IPS-20b (cell line): ENCODE measurements at regions not wholly inside any gene's neighbourhood (a gene's known extent, or its start where the extent isn't known, plus 50 kb on each side); places are given as distances from the start of the nearest gene placed in this dataset.

Source experiments
- H3K27ac ChIP-seq: one replicate; pipeline ENCODE4 v1.5.1; 2013; ENCODE audit warnings: low read length
- H3K27me3 ChIP-seq: 2 replicates; pipeline ENCODE4 v1.6.1; 2013; ENCODE audit warnings: mild to moderate bottlenecking, low read length, inconsistent platforms; ENCODE audit not compliant: insufficient read depth
- H3K36me3 ChIP-seq: 2 replicates; pipeline ENCODE4 v1.6.1; 2013; ENCODE audit warnings: low read depth, mild to moderate bottlenecking, inconsistent platforms, low read length, moderate library complexity; ENCODE audit not compliant: insufficient read depth
- H3K4me1 ChIP-seq: 2 replicates; pipeline ENCODE4 v1.6.1; 2013; ENCODE audit warnings: mild to moderate bottlenecking, control low read depth, inconsistent platforms, low read length, moderate library complexity; ENCODE audit not compliant: insufficient read depth
- H3K4me3 ChIP-seq: 2 replicates; pipeline ENCODE4 v1.5.1; 2013; ENCODE audit warnings: mild to moderate bottlenecking, low read length, inconsistent platforms
- H3K9ac ChIP-seq: 2 replicates; pipeline ENCODE4 v1.6.1; 2013; ENCODE audit warnings: low read depth, mild to moderate bottlenecking, inconsistent platforms, low read length, moderate library complexity
- H3K9me3 ChIP-seq: 2 replicates; pipeline ENCODE4 v1.6.1; 2013; ENCODE audit warnings: mild to moderate bottlenecking, low read depth, low read length, inconsistent platforms; ENCODE audit not compliant: insufficient read depth

GRCh38 chr2:149984311-149984710 is 396.7 kb upstream of the MMADHC start:
- Histone ChIP-seq H3K9ac (no peak overlapping the region), H3K9me3 (no peaks in the 10 kb centered on the region), H3K27ac (no peak overlapping the region), H3K4me3 (no peak overlapping the region), H3K27me3 (no peaks in the 10 kb centered on the region), H3K4me1 (no peaks in the 10 kb centered on the region), H3K36me3 (no peaks in the 10 kb centered on the region)

- H3K4me1 ChIP-seq = no peaks in the 10 kb centered on the region
- no peak overlapping the region for H3K4me3 ChIP-seq
- H3K9ac ChIP-seq = no peak overlapping the region
- no peaks in the 10 kb centered on the region for H3K36me3 ChIP-seq
- no peaks in the 10 kb centered on the region for H3K27me3 ChIP-seq
- no peak overlapping the region for H3K27ac ChIP-seq
- no peaks in the 10 kb centered on the region for H3K9me3 ChIP-seq
Observed at GRCh38 chr2:149972066-149972465, 384.5 kb upstream of the MMADHC start.

GRCh38 chr2:149954981-149955600 is 367.5 kb upstream of the MMADHC start:
- H3K9ac ChIP-seq = no peak overlapping the region
- no peaks in the 10 kb centered on the region for H3K36me3 ChIP-seq
- no peaks in the 10 kb centered on the region for H3K9me3 ChIP-seq
- no peaks in the 10 kb centered on the region for H3K27me3 ChIP-seq
- no peaks in the 10 kb centered on the region for H3K4me1 ChIP-seq
- H3K4me3 ChIP-seq = no peak overlapping the region
- no peak overlapping the region for H3K27ac ChIP-seq

GRCh38 chr2:149953627-149954026 is 366.1 kb upstream of the MMADHC start:
- Histone ChIP-seq H3K9ac (no peak overlapping the region), H3K4me1 (no peaks in the 10 kb centered on the region), H3K27ac (no peak overlapping the region), H3K9me3 (no peaks in the 10 kb centered on the region), H3K27me3 (no peaks in the 10 kb centered on the region), H3K4me3 (no peak overlapping the region), H3K36me3 (no peaks in the 10 kb centered on the region)

GRCh38 chr2:149931486-149931885 is 343.9 kb upstream of the MMADHC start:
- Histone ChIP-seq H3K36me3 (no peaks in the 10 kb centered on the region), H3K9me3 (no peaks in the 10 kb centered on the region), H3K4me3 (no peak overlapping the region), H3K27ac (no peak overlapping the region), H3K4me1 (no peaks in the 10 kb centered on the region), H3K27me3 (no peaks in the 10 kb centered on the region), H3K9ac (no peak overlapping the region)

- H3K9me3 ChIP-seq = no peaks in the 10 kb centered on the region
- H3K4me1 ChIP-seq = no peaks in the 10 kb centered on the region
- H3K9ac ChIP-seq = no peak overlapping the region
- H3K36me3 ChIP-seq = no peaks in the 10 kb centered on the region
- no peaks in the 10 kb centered on the region for H3K27me3 ChIP-seq
- H3K4me3 ChIP-seq = no peak overlapping the region
- H3K27ac ChIP-seq = no peak overlapping the region
Observed at GRCh38 chr2:149928011-149928410, 340.4 kb upstream of the MMADHC start.

- Histone ChIP-seq H3K9me3 (no peaks in the 10 kb centered on the region), H3K4me3 (no peak overlapping the region), H3K36me3 (no peaks in the 10 kb centered on the region), H3K4me1 (no peaks in the 10 kb centered on the region), H3K27me3 (no peaks in the 10 kb centered on the region), H3K9ac (no peak overlapping the region), H3K27ac (no peak overlapping the region)
Observed at GRCh38 chr2:149926149-149926548, 338.6 kb upstream of the MMADHC start.

- Histone ChIP-seq H3K27ac (no peak overlapping the region), H3K4me1 (no peaks in the 10 kb centered on the region), H3K4me3 (no peak overlapping the region), H3K36me3 (no peaks in the 10 kb centered on the region), H3K9me3 (0 out of 2 replicates have a peak, but pooled peaks cover 3% of the 10 kb centered on the region), H3K9ac (no peak overlapping the region), H3K27me3 (no peaks in the 10 kb centered on the region)
Observed at GRCh38 chr2:149924549-149925213, 337.1 kb upstream of the MMADHC start.

GRCh38 chr2:149924028-149924427 is 336.5 kb upstream of the MMADHC start:
- Histone ChIP-seq H3K4me1 (no peaks in the 10 kb centered on the region), H3K9me3 (0 out of 2 replicates have a peak, but pooled peaks cover 3% of the 10 kb centered on the region), H3K27ac (no peak overlapping the region), H3K4me3 (no peak overlapping the region), H3K27me3 (no peaks in the 10 kb centered on the region), H3K36me3 (no peaks in the 10 kb centered on the region), H3K9ac (no peak overlapping the region)

- Histone ChIP-seq H3K27me3 (no peaks in the 10 kb centered on the region), H3K27ac (no peak overlapping the region), H3K4me1 (no peaks in the 10 kb centered on the region), H3K36me3 (no peaks in the 10 kb centered on the region), H3K4me3 (no peak overlapping the region), H3K9ac (no peak overlapping the region), H3K9me3 (peaks cover 3% of the 10 kb centered on the region; the same call in 1 of the 2 replicates)
Observed at GRCh38 chr2:149921911-149922616, 334.5 kb upstream of the MMADHC start.

- H3K27ac ChIP-seq = no peak overlapping the region
- peaks cover 3% of the 10 kb centered on the region; the same call in 1 of the 2 replicates for H3K9me3 ChIP-seq
- no peak overlapping the region for H3K9ac ChIP-seq
- H3K4me1 ChIP-seq = no peaks in the 10 kb centered on the region
- no peaks in the 10 kb centered on the region for H3K36me3 ChIP-seq
- no peaks in the 10 kb centered on the region for H3K27me3 ChIP-seq
- H3K4me3 ChIP-seq = no peak overlapping the region
Observed at GRCh38 chr2:149920389-149920788, 332.8 kb upstream of the MMADHC start.

GRCh38 chr2:149915151-149915550 is 327.6 kb upstream of the MMADHC start:
- H3K4me1 ChIP-seq = no peaks in the 10 kb centered on the region
- no peak overlapping the region for H3K27ac ChIP-seq
- H3K27me3 ChIP-seq = no peaks in the 10 kb centered on the region
- H3K9me3 ChIP-seq = peaks cover 2% of the 10 kb centered on the region; the same call in 1 of the 2 replicates
- H3K9ac ChIP-seq = no peak overlapping the region
- no peaks in the 10 kb centered on the region for H3K36me3 ChIP-seq
- H3K4me3 ChIP-seq = no peak overlapping the region
